ENCODE measurements at regions not wholly inside any gene's neighbourhood (a gene's known extent, or its start where the extent isn't known, plus 50 kb on each side); places are given as distances from the start of the nearest gene placed in this dataset.

DNA sequence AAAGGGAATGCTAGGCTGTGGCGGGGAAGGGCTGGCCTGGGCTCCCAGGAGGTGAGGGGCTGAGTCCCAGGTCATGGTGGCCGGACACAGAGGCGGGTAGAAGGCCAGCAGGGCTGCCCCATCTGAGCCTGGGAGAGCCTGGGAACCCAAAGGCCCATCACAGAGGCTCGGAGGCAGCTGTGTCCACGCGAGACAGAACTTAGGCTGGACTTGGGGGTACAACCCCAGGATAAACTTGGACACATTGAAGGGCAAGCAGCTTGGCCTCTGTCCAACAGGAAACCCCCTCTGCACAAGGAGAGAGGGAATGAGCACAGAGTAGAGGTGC, 95.9 kb downstream of the ZFP36L2 start:
- TF ChIP-seq, protein P1, sequence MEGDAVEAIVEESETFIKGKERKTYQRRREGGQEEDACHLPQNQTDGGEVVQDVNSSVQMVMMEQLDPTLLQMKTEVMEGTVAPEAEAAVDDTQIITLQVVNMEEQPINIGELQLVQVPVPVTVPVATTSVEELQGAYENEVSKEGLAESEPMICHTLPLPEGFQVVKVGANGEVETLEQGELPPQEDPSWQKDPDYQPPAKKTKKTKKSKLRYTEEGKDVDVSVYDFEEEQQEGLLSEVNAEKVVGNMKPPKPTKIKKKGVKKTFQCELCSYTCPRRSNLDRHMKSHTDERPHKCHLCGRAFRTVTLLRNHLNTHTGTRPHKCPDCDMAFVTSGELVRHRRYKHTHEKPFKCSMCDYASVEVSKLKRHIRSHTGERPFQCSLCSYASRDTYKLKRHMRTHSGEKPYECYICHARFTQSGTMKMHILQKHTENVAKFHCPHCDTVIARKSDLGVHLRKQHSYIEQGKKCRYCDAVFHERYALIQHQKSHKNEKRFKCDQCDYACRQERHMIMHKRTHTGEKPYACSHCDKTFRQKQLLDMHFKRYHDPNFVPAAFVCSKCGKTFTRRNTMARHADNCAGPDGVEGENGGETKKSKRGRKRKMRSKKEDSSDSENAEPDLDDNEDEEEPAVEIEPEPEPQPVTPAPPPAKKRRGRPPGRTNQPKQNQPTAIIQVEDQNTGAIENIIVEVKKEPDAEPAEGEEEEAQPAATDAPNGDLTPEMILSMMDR (IDR thresholded peaks at IDR 0.05; ENCODE audit: low read depth, low read length) = no peak
- TF ChIP-seq EZH2phosphoT487 (IDR thresholded peaks at IDR 0.05; ENCODE audit: low read depth) = no peak
